H9 (cell line): ENCODE measurements at regions not wholly inside any gene's neighbourhood (a gene's known extent, or its start where the extent isn't known, plus 50 kb on each side); places are given as distances from the start of the nearest gene placed in this dataset.

Source experiments
- DNase-seq: peaks from one replicate; pipeline ENCODE4 v3.0.0-alpha.2; 2017
- H2AFZ ChIP-seq: one replicate; pipeline ENCODE4 v1.6.1; 2013; ENCODE audit warnings: mild to moderate bottlenecking, low read length, control low read depth, moderate library complexity
- H2AK5ac ChIP-seq: 2 replicates; pipeline ENCODE4 v1.6.1; 2013; ENCODE audit warnings: low read length, control low read depth, mixed read lengths; ENCODE audit not compliant: insufficient read length
- H2BK120ac ChIP-seq: one replicate; pipeline ENCODE4 v1.6.1; 2013; ENCODE audit warnings: low read depth, mild to moderate bottlenecking, low read length, control low read depth, inconsistent platforms; ENCODE audit not compliant: poor library complexity, severe bottlenecking
- H2BK12ac ChIP-seq: 2 replicates; pipeline ENCODE4 v1.6.1; 2013; ENCODE audit warnings: low read length, control low read depth, mixed read lengths, low read depth; ENCODE audit not compliant: insufficient read length
- H2BK15ac ChIP-seq: 2 replicates; pipeline ENCODE4 v1.6.1; 2013; ENCODE audit warnings: low read depth, low read length, control low read depth
- H2BK20ac ChIP-seq: one replicate; pipeline ENCODE4 v1.6.1; 2013; ENCODE audit warnings: low read depth, mild to moderate bottlenecking, low read length, control low read depth, inconsistent platforms; ENCODE audit not compliant: poor library complexity, severe bottlenecking
- H2BK5ac ChIP-seq: 2 replicates; pipeline ENCODE4 v1.6.1; 2013; ENCODE audit warnings: low read length, control low read depth, mixed read lengths; ENCODE audit not compliant: insufficient read length
- H3K14ac ChIP-seq: 2 replicates; pipeline ENCODE4 v1.6.1; 2013; ENCODE audit warnings: low read length, control low read depth; ENCODE audit not compliant: insufficient read depth
- H3K18ac ChIP-seq: 2 replicates; pipeline ENCODE4 v1.6.1; 2013; ENCODE audit warnings: low read depth, mild to moderate bottlenecking, mixed read lengths, low read length, control low read depth; ENCODE audit not compliant: insufficient read length
- H3K23ac ChIP-seq: 2 replicates; pipeline ENCODE4 v1.6.1; 2013; ENCODE audit warnings: low read length, control low read depth, mixed read lengths, low read depth; ENCODE audit not compliant: insufficient read length
- H3K23me2 ChIP-seq: 2 replicates; pipeline ENCODE4 v1.6.1; 2013; ENCODE audit warnings: low read depth, mild to moderate bottlenecking, mixed read lengths, low read length, control low read depth; ENCODE audit not compliant: insufficient read length, poor library complexity, severe bottlenecking
- H3K27ac ChIP-seq: 2 replicates; pipeline ENCODE4 v1.5.1; 2013; ENCODE audit warnings: low read length, control low read depth, mixed read lengths, low read depth; ENCODE audit not compliant: insufficient read length
- H3K27me3 ChIP-seq: 2 replicates; pipeline ENCODE4 v1.6.1; 2013; ENCODE audit warnings: low read length, control low read depth, inconsistent platforms; ENCODE audit not compliant: insufficient read depth
- H3K4ac ChIP-seq: 2 replicates; pipeline ENCODE4 v1.6.1; 2013; ENCODE audit warnings: low read depth, mild to moderate bottlenecking, control low read depth, inconsistent platforms, low read length, moderate library complexity
- H3K4me1 ChIP-seq: 2 replicates; pipeline ENCODE4 v1.6.1; 2013; ENCODE audit warnings: low read length, control low read depth, inconsistent platforms; ENCODE audit not compliant: insufficient read depth
- H3K4me2 ChIP-seq: 2 replicates; pipeline ENCODE4 v1.6.1; 2013; ENCODE audit warnings: low read length, control low read depth, mixed read lengths; ENCODE audit not compliant: insufficient read length, insufficient read depth
- H3K56ac ChIP-seq: 2 replicates; pipeline ENCODE4 v1.6.1; 2013; ENCODE audit warnings: low read depth, mild to moderate bottlenecking, mixed read lengths, low read length, control low read depth; ENCODE audit not compliant: insufficient read length
- H3K79me1 ChIP-seq: 2 replicates; pipeline ENCODE4 v1.6.1; 2013; ENCODE audit warnings: low read depth, mild to moderate bottlenecking, moderate library complexity, low read length, control low read depth, inconsistent platforms; ENCODE audit not compliant: insufficient read depth, poor library complexity, severe bottlenecking
- H3K79me2 ChIP-seq: 2 replicates; pipeline ENCODE4 v1.6.1; 2013; ENCODE audit warnings: low read length, control low read depth, inconsistent platforms; ENCODE audit not compliant: insufficient read depth
- H3K9ac ChIP-seq: 2 replicates; pipeline ENCODE4 v1.6.1; 2013; ENCODE audit warnings: low read length, control low read depth, mixed read lengths; ENCODE audit not compliant: insufficient read length; ENCODE audit errors: extremely low read depth
- H3K9me3 ChIP-seq: one replicate; pipeline ENCODE4 v1.6.1; 2013; ENCODE audit warnings: low read depth, low read length, inconsistent platforms; ENCODE audit not compliant: control insufficient read depth
- H3T11ph ChIP-seq: one replicate; pipeline ENCODE4 v1.6.1; 2013; ENCODE audit warnings: mild to moderate bottlenecking, low read length, control low read depth, inconsistent platforms
- H4K20me1 ChIP-seq: one replicate; pipeline ENCODE4 v1.6.1; 2013; ENCODE audit not compliant: control insufficient read depth, insufficient read length, insufficient read depth
- H4K5ac ChIP-seq: 2 replicates; pipeline ENCODE4 v1.6.1; 2013; ENCODE audit warnings: low read depth, mild to moderate bottlenecking, mixed read lengths, low read length, control low read depth; ENCODE audit not compliant: insufficient read length
- H4K8ac ChIP-seq: replicated peaks from 2 replicates; pipeline ENCODE4 v1.6.1; 2013; ENCODE audit warnings: low read length, control low read depth, mixed read lengths, low read depth; ENCODE audit not compliant: insufficient read length
- H4K91ac ChIP-seq: 2 replicates; pipeline ENCODE4 v1.6.1; 2013; ENCODE audit warnings: low read depth, mild to moderate bottlenecking, moderate library complexity, mixed read lengths, low read length, control low read depth; ENCODE audit not compliant: insufficient read length
- H3K27ac Mint-ChIP-seq, 3 experiments: 2 replicates in 2 of 3; 3 replicates in 1 of 3; pipeline ENCODE4 v1.8.0; 2020 to 2021; ENCODE audit warnings: mixed read lengths in 3 of 3, mild to moderate bottlenecking in 1 of 3, moderate library complexity in 1 of 3
- H3K27me3 Mint-ChIP-seq: 2 replicates; pipeline ENCODE4 v1.8.0; 2021; ENCODE audit warnings: low read depth, mild to moderate bottlenecking, moderate library complexity, mixed read lengths
- H3K36me3 Mint-ChIP-seq, 3 experiments: 2 replicates in 2 of 3; 3 replicates in 1 of 3; pipeline ENCODE4 v1.8.0; 2020 to 2021; ENCODE audit warnings: low read depth in 3 of 3, mixed read lengths in 3 of 3; ENCODE audit not compliant: insufficient read depth in 1 of 3
- H3K4me1 Mint-ChIP-seq, 2 experiments: 2 replicates each; pipeline ENCODE4 v1.8.0; 2020; ENCODE audit warnings: mixed read lengths in 2 of 2
- H3K4me3 Mint-ChIP-seq, 2 experiments: 2 replicates in 1 of 2; 3 replicates in 1 of 2; pipeline ENCODE4 v1.8.0; 2020 to 2021; ENCODE audit warnings: mild to moderate bottlenecking in 2 of 2, mixed read lengths in 2 of 2, moderate library complexity in 1 of 2
- H3K9me3 Mint-ChIP-seq, 2 experiments: 2 replicates in 1 of 2; 3 replicates in 1 of 2; pipeline ENCODE4 v1.8.0; 2020; ENCODE audit warnings: mild to moderate bottlenecking in 2 of 2, mixed read lengths in 2 of 2, moderate library complexity in 1 of 2
- WGBS: extraction: QIAGEN DNeasy Blood & Tissue Kit; methylation state at CpG from one replicate; pipeline ENCODE4 v1.1.7; 2013; ENCODE audit warnings: missing lambda C conversion rate, low lambda C conversion rate, mixed read lengths; ENCODE audit not compliant: insufficient read length; ENCODE audit errors: extremely low coverage; 5-methylcytosine and 5-hydroxymethylcytosine counted together
- TF ChIP-seq, protein P1 (sequence below): fragments of 200-600 bp; sonication (generic); conservative IDR thresholded peaks from 3 replicates; pipeline ENCODE4 v1.8.0; 2021; ENCODE audit warnings: antibody characterized with exemption, mild to moderate bottlenecking

DNA sequence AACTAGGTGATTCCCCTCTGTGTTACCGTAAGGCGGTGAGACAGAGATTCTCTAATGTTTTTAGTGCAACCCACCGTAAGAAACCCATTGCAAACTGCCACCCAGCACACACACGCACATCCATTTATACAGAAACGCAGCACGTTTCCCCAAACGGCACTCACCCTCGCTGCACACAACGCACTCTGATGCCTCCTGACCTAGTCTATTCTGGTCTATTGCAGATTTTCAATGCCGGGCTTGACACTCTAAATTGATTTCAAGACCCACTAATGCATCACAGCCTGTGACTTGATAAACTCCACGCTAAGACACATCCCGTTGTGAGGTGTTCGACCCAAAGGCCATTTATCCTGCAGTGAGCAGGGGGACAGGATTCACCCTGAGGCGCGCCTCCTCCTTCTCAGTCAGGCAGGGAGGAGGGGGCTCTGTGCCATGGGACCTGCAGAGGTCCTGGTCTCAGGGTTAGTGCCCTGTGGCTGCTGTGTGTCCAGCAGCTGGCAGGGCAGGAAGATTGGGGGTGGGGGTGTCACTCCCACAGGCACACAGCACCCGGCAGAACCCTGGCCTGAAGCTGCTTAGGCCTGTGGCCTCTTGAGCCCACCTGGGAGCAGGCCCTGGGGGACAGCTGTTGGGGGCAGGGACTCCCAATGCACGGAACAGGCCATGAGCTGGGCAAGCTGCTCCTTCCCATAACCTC lies 335.6 kb downstream of the PREX1 start:
- H4K8ac ChIP-seq = no peak overlapping the region
- WGBS = no CpG with 5 or more reads among the region's 17 CpGs
- H3K27ac Mint-ChIP-seq = peak overlapping the region in 1 of 3 experiments; percentile 84; a peak in 1 of 7 replicates

More for the DNA sequence above, 335.6 kb downstream of the PREX1 start:
- H3K18ac ChIP-seq = no peak overlapping the region
- H3T11ph ChIP-seq = no peak overlapping the region
- no peaks in the 10 kb centered on the region for H3K9me3 ChIP-seq
- H2AFZ ChIP-seq = no peak overlapping the region
- no peaks in the 10 kb centered on the region for H3K36me3 Mint-ChIP-seq
- no peak overlapping the region for H2AK5ac ChIP-seq
- no peaks in the 10 kb centered on the region for H3K79me2 ChIP-seq
- no peak overlapping the region for H4K91ac ChIP-seq
- H3K27me3 ChIP-seq = no peaks in the 10 kb centered on the region
- no peak overlapping the region for H3K23ac ChIP-seq
- TF ChIP-seq, protein P1, sequence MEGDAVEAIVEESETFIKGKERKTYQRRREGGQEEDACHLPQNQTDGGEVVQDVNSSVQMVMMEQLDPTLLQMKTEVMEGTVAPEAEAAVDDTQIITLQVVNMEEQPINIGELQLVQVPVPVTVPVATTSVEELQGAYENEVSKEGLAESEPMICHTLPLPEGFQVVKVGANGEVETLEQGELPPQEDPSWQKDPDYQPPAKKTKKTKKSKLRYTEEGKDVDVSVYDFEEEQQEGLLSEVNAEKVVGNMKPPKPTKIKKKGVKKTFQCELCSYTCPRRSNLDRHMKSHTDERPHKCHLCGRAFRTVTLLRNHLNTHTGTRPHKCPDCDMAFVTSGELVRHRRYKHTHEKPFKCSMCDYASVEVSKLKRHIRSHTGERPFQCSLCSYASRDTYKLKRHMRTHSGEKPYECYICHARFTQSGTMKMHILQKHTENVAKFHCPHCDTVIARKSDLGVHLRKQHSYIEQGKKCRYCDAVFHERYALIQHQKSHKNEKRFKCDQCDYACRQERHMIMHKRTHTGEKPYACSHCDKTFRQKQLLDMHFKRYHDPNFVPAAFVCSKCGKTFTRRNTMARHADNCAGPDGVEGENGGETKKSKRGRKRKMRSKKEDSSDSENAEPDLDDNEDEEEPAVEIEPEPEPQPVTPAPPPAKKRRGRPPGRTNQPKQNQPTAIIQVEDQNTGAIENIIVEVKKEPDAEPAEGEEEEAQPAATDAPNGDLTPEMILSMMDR = no peak
- H4K20me1 ChIP-seq = no peaks in the 10 kb centered on the region
- no peak overlapping the region for H3K4me3 Mint-ChIP-seq
- H3K4me1 ChIP-seq = no peaks in the 10 kb centered on the region
- peaks cover 5 to 6% of the 10 kb centered on the region in 2 experiments; a peak in 2 of 4 replicates for H3K4me1 Mint-ChIP-seq
- H3K23me2 ChIP-seq = no peaks in the 10 kb centered on the region
- no peak overlapping the region for H2BK5ac ChIP-seq
- no peaks in the 10 kb centered on the region for H3K79me1 ChIP-seq
- no peak overlapping the region for H2BK15ac ChIP-seq
- no peak overlapping the region for H3K9ac ChIP-seq
- no peak overlapping the region for H3K56ac ChIP-seq
- H2BK20ac ChIP-seq = no peak overlapping the region
- no peak overlapping the region for H3K4me2 ChIP-seq
- no peak overlapping the region for H3K27ac ChIP-seq
- no peak overlapping the region for H2BK12ac ChIP-seq
- H3K14ac ChIP-seq = no peak overlapping the region
- H3K4ac ChIP-seq = no peak overlapping the region
- H2BK120ac ChIP-seq = no peak overlapping the region
- no peak overlapping the region for H4K5ac ChIP-seq
- no peak for DNase-seq
- no peaks in the 10 kb centered on the region; the same call in 1 of the 2 replicates for H3K27me3 Mint-ChIP-seq
- H3K9me3 Mint-ChIP-seq = no peaks in the 10 kb centered on the region
